OCI-LY3 (cell line): ENCODE measurements at regions not wholly inside any gene's neighbourhood (a gene's known extent, or its start where the extent isn't known, plus 50 kb on each side); places are given as distances from the start of the nearest gene placed in this dataset.

Source experiments
- CTCF ChIP-seq: fragments of 200-600, 300-600 bp; sonication (generic); IDR thresholded peaks from 2 replicates; pipeline ENCODE4 v1.5.1; 2014; ENCODE audit warnings: antibody characterized with exemption, low read length, low read depth
- EZH2phosphoT487 ChIP-seq: fragments of 200-600 bp; shearing (Covaris generic); IDR thresholded peaks from 2 replicates; pipeline ENCODE4 v1.6.1; 2018; ENCODE audit warnings: antibody characterized with exemption, mixed run types, low read depth

GRCh38 chr13:86447479-86447878 is 648.3 kb upstream of the SLITRK6 start:
- TF ChIP-seq CTCF (peak; percentile 36), EZH2phosphoT487 (no peak)
